Gastrocnemius medialis (tissue), 4 donors: ENCODE measurements at regions not wholly inside any gene's neighbourhood (a gene's known extent, or its start where the extent isn't known, plus 50 kb on each side); places are given as distances from the start of the nearest gene placed in this dataset.

Source experiments
- CTCF ChIP-seq, 5 experiments: fragments of 450-650 bp in 3 of 5; fragments of 200-600 bp in 2 of 5; sonication (generic) in 2 of 5; IDR thresholded peaks in 4 of 5; conservative IDR thresholded peaks in 1 of 5; 1 replicate in 4 of 5; 2 replicates in 1 of 5; pipeline ENCODE4 v1.5.1; 2016 to 2019; ENCODE audit warnings: antibody characterized with exemption in 5 of 5, mild to moderate bottlenecking in 3 of 5, moderate library complexity in 3 of 5
- POLR2A ChIP-seq, 2 donors: fragments of 450-650 bp; IDR thresholded peaks; one replicate each; pipeline ENCODE4 v1.6.1; 2017; ENCODE audit warnings: antibody characterized with exemption in 2 of 2, mild to moderate bottlenecking in 2 of 2, moderate library complexity in 2 of 2

- TF ChIP-seq CTCF (IDR thresholded peaks at IDR 0.05 in 4 of 5, conservative IDR thresholded peaks at IDR 0.05 in 1 of 5) (no peak), POLR2A (IDR thresholded peaks at IDR 0.05) (no peak)
These were observed 322.7 kb upstream of the RTL1 start for GRCh38 chr14:101226265-101226602.
